DMS53 treated with DMSO at 0.1 percent for 48 hours (cell line): ENCODE measurements at regions not wholly inside any gene's neighbourhood (a gene's known extent, or its start where the extent isn't known, plus 50 kb on each side); places are given as distances from the start of the nearest gene placed in this dataset.

Experiments
- DNase-seq: peaks from one replicate; lab custom pipeline; 2025; ENCODE audit not compliant: unreplicated experiment; lab: John Stamatoyannopoulos, UW

- no peak for DNase-seq
Observed at GRCh38 chr5:175347931-175348330, 96.1 kb downstream of the DRD1 start.

GRCh38 chr5:175347027-175347426 is 97.0 kb downstream of the DRD1 start:
- DNase-seq: peak; percentile 13

GRCh38 chr5:175344331-175345195 is 99.4 kb downstream of the DRD1 start:
- no peak for DNase-seq

GRCh38 chr5:175343308-175343707 is 100.7 kb downstream of the DRD1 start:
- no peak for DNase-seq

GRCh38 chr5:175340180-175340579 is 103.8 kb downstream of the DRD1 start:
- peak; percentile 81 for DNase-seq

GRCh38 chr5:175337680-175338079 is 106.3 kb downstream of the DRD1 start:
- no peak for DNase-seq

- DNase-seq: peak; percentile 39
Observed at GRCh38 chr5:175336781-175337180, 107.2 kb downstream of the DRD1 start.

GRCh38 chr5:175335691-175336090 is 108.3 kb downstream of the DRD1 start:
- no peak for DNase-seq

- DNase-seq: peak; percentile 56
Observed at GRCh38 chr5:175331173-175332036, 112.6 kb downstream of the DRD1 start.

GRCh38 chr5:175329976-175330375 is 114.0 kb downstream of the DRD1 start:
- no peak for DNase-seq

- no peak for DNase-seq
Observed at GRCh38 chr5:175328687-175329086, 115.3 kb downstream of the DRD1 start.

GRCh38 chr5:175328176-175328575 is 115.8 kb downstream of the DRD1 start:
- no peak for DNase-seq

- peak; percentile 20 for DNase-seq
Observed at GRCh38 chr5:175325681-175326080, 118.3 kb downstream of the DRD1 start.

- no peak for DNase-seq
Observed at GRCh38 chr5:175321927-175322532, 122.0 kb downstream of the DRD1 start.

- DNase-seq: no peak
Observed at GRCh38 chr5:175319199-175319598, 124.8 kb downstream of the DRD1 start.

GRCh38 chr5:175317872-175318271 is 126.1 kb downstream of the DRD1 start:
- DNase-seq: no peak

- no peak for DNase-seq
Observed at GRCh38 chr5:175309218-175309810, 134.7 kb downstream of the DRD1 start.

- DNase-seq: no peak
Observed at GRCh38 chr5:175308701-175309100, 135.3 kb downstream of the DRD1 start.

- DNase-seq: peak; percentile 68
Observed at GRCh38 chr5:175306381-175306780, 137.6 kb downstream of the DRD1 start.

- DNase-seq: no peak
Observed at GRCh38 chr5:175305251-175305650, 138.7 kb downstream of the DRD1 start.

GRCh38 chr5:175290379-175290778 is 153.6 kb downstream of the DRD1 start:
- no peak for DNase-seq
